ENCODE measurements at regions not wholly inside any gene's neighbourhood (a gene's known extent, or its start where the extent isn't known, plus 50 kb on each side); places are given as distances from the start of the nearest gene placed in this dataset.

GRCh38 chr21:28602546-28602945, 390.1 kb downstream of the LTN1 start:
- TF ChIP-seq EZH2 (IDR thresholded peaks at IDR 0.05) (no peak), CTCF (IDR thresholded peaks at IDR 0.05) (no peak), EZH2phosphoT487 (IDR thresholded peaks at IDR 0.05) (no peak)
